Endothelial cell of umbilical vein (primary cell): ENCODE measurements at regions not wholly inside any gene's neighbourhood (a gene's known extent, or its start where the extent isn't known, plus 50 kb on each side); places are given as distances from the start of the nearest gene placed in this dataset.

ENCODE experiments used
- BruUV-seq: library from RNA; stranded (reverse); fragments of 400-500 nt; replicated peaks from 2 replicates; lab custom pipeline; 2021; lab: Mats Ljungman, UMichigan
- CTCF ChIA-PET: fragments of 300-600, 350-600 bp; sonication (Branson Sonifier 250); formaldehyde crosslinking; loops from one replicate; lab custom pipeline; 2021; ENCODE audit warnings: antibody characterized with exemption, inconsistent platforms; lab: Charles Lee
- POLR2A ChIA-PET: fragments of 300-600, 350-600 bp; sonication (Branson Sonifier 250); formaldehyde crosslinking; loops from one replicate; lab custom pipeline; 2021; ENCODE audit warnings: antibody characterized with exemption, inconsistent platforms; lab: Charles Lee
- DNase-seq: peaks from one replicate; pipeline ENCODE4 v3.0.0-alpha.2; 2011; ENCODE audit warnings: low read depth, low spot score
- FAIRE-seq: peaks from 2 replicates; lab custom pipeline; 2011; peaks lifted over from hg19 to GRCh38; lab: Jason Lieb, UNC
- H2AFZ ChIP-seq: 2 replicates; pipeline ENCODE4 v1.6.0; 2012; ENCODE audit warnings: low read depth, low read length, control low read depth, inconsistent platforms
- H3K27ac ChIP-seq: 2 replicates; pipeline ENCODE4 v1.5.1; 2011; ENCODE audit warnings: low read depth, mild to moderate bottlenecking, control low read depth, low read length, moderate library complexity; ENCODE audit not compliant: insufficient read depth
- H3K27me3 ChIP-seq, 2 experiments: 2 replicates each; pipeline versions ENCODE4 v1.6.0 to v1.6.1; 2011; ENCODE audit warnings: low read length in 2 of 2, mixed read lengths in 1 of 2; ENCODE audit not compliant: control insufficient read depth in 2 of 2, insufficient read depth in 2 of 2
- H3K36me3 ChIP-seq, 2 experiments: 2 replicates in 1 of 2; 3 replicates in 1 of 2; pipeline ENCODE4 v1.5.1; 2011; ENCODE audit warnings: low read length in 2 of 2, mild to moderate bottlenecking in 1 of 2, moderate library complexity in 1 of 2; ENCODE audit not compliant: control insufficient read depth in 2 of 2, insufficient read depth in 2 of 2; ENCODE audit errors: extremely low read depth in 1 of 2
- H3K4me1 ChIP-seq: 3 replicates; pipeline ENCODE4 v1.5.1; 2011; ENCODE audit warnings: mild to moderate bottlenecking, low read length; ENCODE audit not compliant: control insufficient read depth, insufficient read depth; ENCODE audit errors: extremely low read depth
- H3K4me2 ChIP-seq: 2 replicates; pipeline ENCODE4 v1.6.1; 2011; ENCODE audit warnings: low read length, control low read depth, mixed read lengths; ENCODE audit not compliant: insufficient read depth
- H3K4me3 ChIP-seq, 3 experiments: fragments of 200-600 bp in 1 of 3; sonication (generic), shearing (Covaris generic) in 1 of 3; replicated peaks in 1 of 3; 2 replicates each; pipeline ENCODE4 v1.5.1; 2011 to 2016; ENCODE audit warnings: control low read depth in 3 of 3, low read length in 3 of 3, mild to moderate bottlenecking in 2 of 3, inconsistent platforms in 1 of 3, low read depth in 1 of 3, moderate library complexity in 1 of 3; ENCODE audit not compliant: insufficient read depth in 1 of 3
- H3K79me2 ChIP-seq: 2 replicates; pipeline ENCODE4 v1.6.0; 2012; ENCODE audit warnings: low read length, inconsistent platforms; ENCODE audit not compliant: control insufficient read depth, insufficient read depth
- H3K9ac ChIP-seq: replicated peaks from 2 replicates; pipeline ENCODE3; 2011; ENCODE audit warnings: low read length, control low read depth; ENCODE audit not compliant: insufficient read depth; ENCODE audit errors: extremely low read depth
- H3K9me1 ChIP-seq: replicated peaks from 3 replicates; pipeline ENCODE4 v1.6.0; 2011; ENCODE audit warnings: mild to moderate bottlenecking, low read length; ENCODE audit not compliant: control insufficient read depth, insufficient read depth; ENCODE audit errors: extremely low read depth
- H3K9me3 ChIP-seq: replicated peaks from 2 replicates; pipeline ENCODE4 v1.5.1; 2012; ENCODE audit warnings: low read length, inconsistent platforms; ENCODE audit not compliant: control insufficient read depth, insufficient read depth
- H4K20me1 ChIP-seq: replicated peaks from 2 replicates; pipeline ENCODE3; 2011; ENCODE audit warnings: mild to moderate bottlenecking, low read length; ENCODE audit not compliant: control insufficient read depth, insufficient read depth; ENCODE audit errors: extremely low read depth
- CTCF ChIP-seq, 2 donors: IDR thresholded peaks; 1 replicate in 1 of 2; 2 replicates in 1 of 2; pipeline ENCODE4 v1.5.1; 2011; ENCODE audit warnings: low read length in 2 of 2, mild to moderate bottlenecking in 2 of 2, moderate library complexity in 2 of 2, control low read depth in 1 of 2, inconsistent platforms in 1 of 2, low read depth in 1 of 2; ENCODE audit not compliant: insufficient read depth in 1 of 2; ENCODE audit errors: extremely low read depth in 1 of 2
- EZH2 ChIP-seq: IDR thresholded peaks from 2 replicates; pipeline ENCODE4 v1.6.1; 2012; ENCODE audit warnings: borderline replicate concordance, low read depth, mild to moderate bottlenecking, moderate library complexity, low read length, inconsistent platforms; ENCODE audit not compliant: severe bottlenecking
- FOS ChIP-seq: IDR thresholded peaks from 2 replicates; pipeline ENCODE4 v1.6.1; 2011; ENCODE audit warnings: mild to moderate bottlenecking, low read length, moderate library complexity, borderline replicate concordance; ENCODE audit not compliant: insufficient read depth
- GATA2 ChIP-seq: IDR thresholded peaks from 2 replicates; pipeline ENCODE4 v1.7.0; 2011; ENCODE audit warnings: low read depth, mild to moderate bottlenecking, moderate library complexity, mixed read lengths, low read length; ENCODE audit not compliant: insufficient read length, insufficient read depth
- JUN ChIP-seq: IDR thresholded peaks from 2 replicates; pipeline ENCODE4 v1.6.1; 2011; ENCODE audit warnings: borderline replicate concordance, low read depth; ENCODE audit not compliant: insufficient read length, insufficient read depth
- MAX ChIP-seq: IDR thresholded peaks from 2 replicates; pipeline ENCODE4 v1.6.1; 2011; ENCODE audit not compliant: insufficient read depth, insufficient read length
- MYC ChIP-seq: IDR thresholded peaks from one replicate; pipeline ENCODE4 v1.6.1; 2011; ENCODE audit warnings: mild to moderate bottlenecking, low read depth, low read length
- POLR2A ChIP-seq: IDR thresholded peaks from 2 replicates; pipeline ENCODE4 v1.6.1; 2012; ENCODE audit warnings: low read depth, mild to moderate bottlenecking, control low read depth, low read length
- POLR2AphosphoS5 ChIP-seq: IDR thresholded peaks from 2 replicates; pipeline ENCODE4 v1.6.1; 2012; ENCODE audit warnings: low read depth, mild to moderate bottlenecking, control low read depth, low read length, moderate library complexity; ENCODE audit not compliant: insufficient read depth
- dilution Hi-C: fragments of 300-500 bp; cut with MboI; formaldehyde crosslinking; loops from one replicate; pipeline ENCODE4 v1.15.0; 2019; ENCODE audit warnings: low sequenced_read_pairs; ENCODE audit not compliant: extremely low pct_ligation_motif_present
- intact Hi-C: fragments of 100-400 bp; cut with micrococcal nuclease; formaldehyde crosslinking; loops from one replicate; pipeline ENCODE4 v1.10.0; 2022

- TF ChIP-seq JUN: no peak
- no peak for TF ChIP-seq POLR2A
- no peak for TF ChIP-seq MYC
- no peak for TF ChIP-seq CTCF (IDR thresholded peaks at IDR 0.05; ENCODE audit: extremely low read depth in 1 of 2, insufficient read depth in 1 of 2, low read depth in 1 of 2, low read length in 2 of 2)
- no peak for TF ChIP-seq GATA2
- TF ChIP-seq MAX: no peak
- no peak for TF ChIP-seq FOS
- TF ChIP-seq POLR2AphosphoS5: no peak
- no peak for TF ChIP-seq EZH2
- Histone ChIP-seq H3K4me3 (no peak overlapping the region), H3K27ac (no peak overlapping the region), H3K9me3 (no peaks in the 10 kb centered on the region), H3K4me1 (peaks cover 10% of the 10 kb centered on the region), H3K36me3 (no peaks in the 10 kb centered on the region), H3K79me2 (no peaks in the 10 kb centered on the region), H3K4me2 (no peak overlapping the region), H4K20me1 (no peaks in the 10 kb centered on the region), H3K27me3 (peaks cover 0 to 7% of the 10 kb centered on the region in 2 experiments), H2AFZ (no peak overlapping the region), H3K9ac (no peak overlapping the region), H3K9me1 (no peaks in the 10 kb centered on the region)
- dilution Hi-C loops (no loop called here), intact Hi-C loops (no loop called here)
- FAIRE-seq: no peak
- ChIA-PET POLR2A (no interaction called here), CTCF (interaction anchor here (0.7 kb wide), 1 partner anchor 40 kb away, joined by 3 read pairs; no protein-coding TSS in a partner anchor)
- BruUV-seq: no TSS peak
- DNase-seq: no peak
Measured at GRCh38 chr12:69030321-69030720, 97.3 kb upstream of the CPM start.
